Progenitor cell of endocrine pancreas (in vitro differentiated cells): ENCODE measurements at regions not wholly inside any gene's neighbourhood (a gene's known extent, or its start where the extent isn't known, plus 50 kb on each side); places are given as distances from the start of the nearest gene placed in this dataset.

Source experiments
- DNase-seq: peaks from one replicate; pipeline ENCODE4 v3.0.0; 2021; ENCODE audit warnings: low spot score; ENCODE audit not compliant: unreplicated experiment
- H3K27ac Mint-ChIP-seq: 2 replicates; pipeline ENCODE4 v1.8.0; 2021; ENCODE audit warnings: mild to moderate bottlenecking, moderate library complexity, mixed read lengths
- H3K27me3 Mint-ChIP-seq: 2 replicates; pipeline ENCODE4 v1.8.0; 2021; ENCODE audit warnings: mixed read lengths
- H3K36me3 Mint-ChIP-seq: 2 replicates; pipeline ENCODE4 v1.8.0; 2022; ENCODE audit warnings: mixed read lengths; ENCODE audit not compliant: insufficient read depth
- H3K4me1 Mint-ChIP-seq: 2 replicates; pipeline ENCODE4 v1.8.0; 2021; ENCODE audit warnings: low read depth, mixed read lengths
- H3K4me3 Mint-ChIP-seq: 2 replicates; pipeline ENCODE4 v1.8.0; 2021; ENCODE audit warnings: low read depth, mild to moderate bottlenecking, moderate library complexity, mixed read lengths
- H3K9me3 Mint-ChIP-seq: 2 replicates; pipeline ENCODE4 v1.8.0; 2021; ENCODE audit warnings: low read depth, mixed read lengths
- CTCF ChIP-seq: fragments of 200-600 bp; sonication (generic); IDR thresholded peaks from one replicate; pipeline ENCODE4 v1.5.0; 2021; ENCODE audit warnings: antibody characterized with exemption, mild to moderate bottlenecking; ENCODE audit not compliant: unreplicated experiment

GRCh38 chr10:121654021-121654545 lies 55.8 kb upstream of the FGFR2 start:
- Mint-ChIP-seq H3K36me3 (no peaks in the 10 kb centered on the region), H3K4me1 (no peaks in the 10 kb centered on the region), H3K9me3 (no peaks in the 10 kb centered on the region), H3K4me3 (no peak overlapping the region), H3K27ac (no peak overlapping the region), H3K27me3 (peaks cover 4% of the 10 kb centered on the region)
- DNase-seq: no peak
- TF ChIP-seq CTCF: no peak

GRCh38 chr10:121653608-121654007 lies 55.4 kb upstream of the FGFR2 start:
- H3K27ac Mint-ChIP-seq: no peak overlapping the region
- no peak for TF ChIP-seq CTCF
- H3K9me3 Mint-ChIP-seq: no peaks in the 10 kb centered on the region
- no peak overlapping the region for H3K4me3 Mint-ChIP-seq
- no peaks in the 10 kb centered on the region for H3K36me3 Mint-ChIP-seq
- DNase-seq: no peak
- peaks cover 8% of the 10 kb centered on the region for H3K27me3 Mint-ChIP-seq
- no peaks in the 10 kb centered on the region for H3K4me1 Mint-ChIP-seq

- no peaks in the 10 kb centered on the region for H3K36me3 Mint-ChIP-seq
- no peak overlapping the region for H3K4me3 Mint-ChIP-seq
- H3K27me3 Mint-ChIP-seq: peaks cover 12% of the 10 kb centered on the region
- no peaks in the 10 kb centered on the region for H3K4me1 Mint-ChIP-seq
- H3K27ac Mint-ChIP-seq: no peak overlapping the region
- no peak for TF ChIP-seq CTCF
- no peaks in the 10 kb centered on the region for H3K9me3 Mint-ChIP-seq
- no peak for DNase-seq
Observed at GRCh38 chr10:121648493-121648892, 50.2 kb upstream of the FGFR2 start.

- no peak for DNase-seq
- Mint-ChIP-seq H3K4me1 (no peaks in the 10 kb centered on the region), H3K27me3 (peaks cover 12% of the 10 kb centered on the region), H3K36me3 (no peaks in the 10 kb centered on the region), H3K27ac (no peak overlapping the region), H3K9me3 (no peaks in the 10 kb centered on the region), H3K4me3 (no peak overlapping the region)
- no peak for TF ChIP-seq CTCF
Observed at GRCh38 chr10:121648059-121648458, 49.8 kb upstream of the FGFR2 start.
